ENCODE measurements at regions not wholly inside any gene's neighbourhood (a gene's known extent, or its start where the extent isn't known, plus 50 kb on each side); places are given as distances from the start of the nearest gene placed in this dataset.
A peak's percentile ranks its signal among the peaks of the same experiment; 100 is the strongest.
"Not testable (repeated sequence)": the region's sequence is repeated elsewhere in the genome, so short reads cannot be mapped to it uniquely, and the experiment has no call there.

GRCh38 chr1:148679050-148679786, 69.4 kb upstream of the NUDT4B start:
- DNase-seq (ENCODE audit: low read depth), result not testable (repeated sequence)
- peak overlapping the region; percentile 42 for H3K4me3 ChIP-seq (ENCODE audit: control insufficient read depth, low read depth, low read length)

GRCh38 chr1:148679787-148680326, 68.7 kb upstream of the NUDT4B start:
- not testable (repeated sequence) for H3K4me3 ChIP-seq (ENCODE audit: control insufficient read depth, low read depth, low read length); DNase-seq (ENCODE audit: low read depth)

- DNase-seq (ENCODE audit: low read depth); H3K4me3 ChIP-seq (ENCODE audit: control insufficient read depth, low read depth, low read length): not testable (repeated sequence)
Observed at GRCh38 chr1:148686735-148687134, 61.8 kb upstream of the NUDT4B start.

- not testable (repeated sequence) for H3K4me3 ChIP-seq (ENCODE audit: control insufficient read depth, low read depth, low read length); DNase-seq (ENCODE audit: low read depth)
Observed at GRCh38 chr1:148687376-148687775, 61.2 kb upstream of the NUDT4B start.

All from AG09309 (cell line).